ENCODE measurements at regions not wholly inside any gene's neighbourhood (a gene's known extent, or its start where the extent isn't known, plus 50 kb on each side); places are given as distances from the start of the nearest gene placed in this dataset.
"Not testable (repeated sequence)": the region's sequence is repeated elsewhere in the genome, so short reads cannot be mapped to it uniquely, and the experiment has no call there.

DNA sequence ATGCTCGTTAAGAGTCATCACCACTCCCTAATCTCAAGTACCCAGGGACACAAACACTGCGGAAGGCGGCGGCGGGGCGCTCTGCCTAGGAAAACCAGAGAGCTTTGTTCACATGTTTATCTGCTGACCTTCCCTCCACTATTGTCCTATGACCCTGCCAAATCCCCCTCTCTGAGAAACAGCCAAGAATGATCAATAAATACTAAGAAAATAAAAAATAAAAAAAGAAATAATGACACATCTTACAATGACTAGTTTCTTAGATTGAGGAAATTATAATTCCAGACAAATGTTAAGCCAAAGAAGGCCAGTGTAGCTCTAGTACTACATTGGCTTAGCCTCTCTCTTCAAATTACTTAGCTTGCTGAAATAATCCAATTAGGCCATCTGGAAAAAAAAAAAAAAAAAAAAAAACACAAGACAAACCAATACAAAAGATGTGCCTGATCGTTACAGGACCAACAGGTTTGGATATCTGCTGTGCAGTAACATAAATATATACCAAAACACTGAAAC lies 58.0 kb downstream of the ANXA2R start:
- H3K4me1 ChIP-seq, result no peaks in the 10 kb centered on the region
- no peak overlapping the region for H3K27ac ChIP-seq
- H3K36me3 ChIP-seq, result no peaks in the 10 kb centered on the region
- no peak for DNase-seq
- 15 to 43% (median 29%) methylated on average over 7 of the region's 7 CpGs for WGBS, 5 donors
- intact Hi-C loops (cut with DNase I; ENCODE audit: low total_unique reads), result no loop called here
- peaks cover 0 to 12% (median 7%) of the 10 kb centered on the region in 4 donors for H3K9me3 ChIP-seq
- H3K27me3 ChIP-seq, result peaks cover 0 to 49% (median 9%) of the 10 kb centered on the region in 3 donors
- no peak overlapping the region for H3K4me3 ChIP-seq
- TF ChIP-seq POLR2A (IDR thresholded peaks at IDR 0.05), result no peak
- no peak for TF ChIP-seq EP300 (IDR thresholded peaks at IDR 0.05)
- TF ChIP-seq, protein P1, sequence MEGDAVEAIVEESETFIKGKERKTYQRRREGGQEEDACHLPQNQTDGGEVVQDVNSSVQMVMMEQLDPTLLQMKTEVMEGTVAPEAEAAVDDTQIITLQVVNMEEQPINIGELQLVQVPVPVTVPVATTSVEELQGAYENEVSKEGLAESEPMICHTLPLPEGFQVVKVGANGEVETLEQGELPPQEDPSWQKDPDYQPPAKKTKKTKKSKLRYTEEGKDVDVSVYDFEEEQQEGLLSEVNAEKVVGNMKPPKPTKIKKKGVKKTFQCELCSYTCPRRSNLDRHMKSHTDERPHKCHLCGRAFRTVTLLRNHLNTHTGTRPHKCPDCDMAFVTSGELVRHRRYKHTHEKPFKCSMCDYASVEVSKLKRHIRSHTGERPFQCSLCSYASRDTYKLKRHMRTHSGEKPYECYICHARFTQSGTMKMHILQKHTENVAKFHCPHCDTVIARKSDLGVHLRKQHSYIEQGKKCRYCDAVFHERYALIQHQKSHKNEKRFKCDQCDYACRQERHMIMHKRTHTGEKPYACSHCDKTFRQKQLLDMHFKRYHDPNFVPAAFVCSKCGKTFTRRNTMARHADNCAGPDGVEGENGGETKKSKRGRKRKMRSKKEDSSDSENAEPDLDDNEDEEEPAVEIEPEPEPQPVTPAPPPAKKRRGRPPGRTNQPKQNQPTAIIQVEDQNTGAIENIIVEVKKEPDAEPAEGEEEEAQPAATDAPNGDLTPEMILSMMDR (IDR thresholded peaks at IDR 0.05), result no peak
- TF ChIP-seq POLR2AphosphoS5 (IDR thresholded peaks at IDR 0.05), result no peak

DNA sequence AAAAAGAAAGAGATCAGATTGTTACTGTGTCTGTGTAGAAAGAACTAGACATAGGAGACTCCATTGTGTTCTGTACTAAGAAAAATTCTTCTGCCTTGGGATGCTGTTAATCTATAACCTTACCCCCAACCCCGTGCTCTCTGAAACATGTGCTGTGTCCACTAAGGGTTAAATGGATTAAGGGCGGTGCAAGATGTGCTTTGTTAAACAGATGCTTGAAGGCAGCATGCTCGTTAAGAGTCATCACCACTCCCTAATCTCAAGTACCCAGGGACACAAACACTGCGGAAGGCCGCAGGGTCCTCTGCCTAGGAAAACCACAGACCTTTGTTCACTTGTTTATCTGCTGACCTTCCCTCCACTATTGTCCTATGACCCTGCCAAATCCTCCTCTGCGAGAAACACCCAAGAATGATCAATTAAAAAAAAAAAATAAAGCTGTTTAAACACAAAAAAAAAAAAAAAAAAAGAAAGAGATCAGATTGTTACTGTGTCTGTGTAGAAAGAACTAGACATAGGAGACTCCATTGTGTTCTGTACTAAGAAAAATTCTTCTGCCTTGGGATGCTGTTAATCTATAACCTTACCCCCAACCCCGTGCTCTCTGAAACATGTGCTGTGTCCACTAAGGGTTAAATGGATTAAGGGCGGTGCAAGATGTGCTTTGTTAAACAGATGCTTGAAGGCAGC lies 58.6 kb downstream of the ANXA2R start:
- Histone ChIP-seq H3K27me3 (peaks cover 0 to 43% (median 8%) of the 10 kb centered on the region in 3 donors), H3K9me3 (peaks cover 0 to 12% (median 7%) of the 10 kb centered on the region in 4 donors)
- H3K4me3 ChIP-seq; DNase-seq; H3K36me3 ChIP-seq; H3K4me1 ChIP-seq; intact Hi-C loops (cut with DNase I; ENCODE audit: low total_unique reads); H3K27ac ChIP-seq: not testable (repeated sequence)
- whole genome bisulfite sequencing, 5 donors, result no CpG with 5 or more reads among the region's 8 CpGs

DNA sequence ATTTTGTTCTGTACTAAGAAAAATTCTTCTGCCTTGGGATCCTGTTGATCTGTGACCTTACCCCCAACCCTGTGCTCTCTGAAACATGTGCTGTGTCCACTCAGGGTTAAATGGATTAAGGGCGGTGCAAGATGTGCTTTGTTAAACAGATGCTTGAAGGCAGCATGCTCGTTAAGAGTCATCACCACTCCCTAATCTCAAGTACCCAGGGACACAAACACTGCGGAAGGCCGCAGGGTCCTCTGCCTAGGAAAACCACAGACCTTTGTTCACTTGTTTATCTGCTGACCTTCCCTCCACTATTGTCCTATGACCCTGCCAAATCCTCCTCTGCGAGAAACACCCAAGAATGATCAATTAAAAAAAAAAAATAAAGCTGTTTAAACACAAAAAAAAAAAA lies 59.1 kb downstream of the ANXA2R start:
- DNase-seq; H3K4me3 ChIP-seq; intact Hi-C loops (cut with DNase I; ENCODE audit: low total_unique reads); H3K36me3 ChIP-seq; H3K4me1 ChIP-seq; H3K27ac ChIP-seq: not testable (repeated sequence)
- WGBS, 5 donors, result no CpG with 5 or more reads among the region's 5 CpGs
- Histone ChIP-seq H3K9me3 (peaks cover 0 to 12% (median 7%) of the 10 kb centered on the region in 4 donors), H3K27me3 (peaks cover 0 to 38% (median 4%) of the 10 kb centered on the region in 3 donors)

DNA sequence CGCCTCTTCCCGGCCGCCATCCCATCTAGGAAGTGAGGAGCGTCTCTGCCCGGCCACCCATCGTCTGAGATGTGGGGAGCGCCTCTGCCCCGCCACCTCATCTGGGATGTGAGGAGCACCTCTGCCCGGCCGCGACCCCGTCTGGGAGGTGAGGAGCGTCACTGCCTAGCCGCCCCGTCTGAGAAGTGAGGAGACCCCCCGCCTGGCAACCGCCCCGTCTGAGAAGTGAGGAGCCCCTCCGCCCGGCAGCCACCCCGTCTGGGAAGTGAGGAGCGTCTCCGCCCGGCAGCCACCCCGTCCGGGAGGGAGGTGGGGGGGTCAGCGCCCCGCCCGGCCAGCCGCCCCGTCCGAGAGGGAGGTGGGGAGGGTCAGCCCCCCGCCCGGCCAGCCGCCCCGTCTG lies 59.7 kb downstream of the ANXA2R start:
- DNase-seq; H3K4me3 ChIP-seq; intact Hi-C loops (cut with DNase I; ENCODE audit: low total_unique reads); H3K4me1 ChIP-seq; H3K36me3 ChIP-seq; H3K27ac ChIP-seq: not testable (repeated sequence)
- peaks cover 0 to 11% (median 5%) of the 10 kb centered on the region in 4 donors for H3K9me3 ChIP-seq
- WGBS, 5 donors, result 90 to 100% (median 97%) methylated on average over 10 to 21 of the region's 36 CpGs
- peaks cover 0 to 32% (median 4%) of the 10 kb centered on the region in 3 donors for H3K27me3 ChIP-seq

DNA sequence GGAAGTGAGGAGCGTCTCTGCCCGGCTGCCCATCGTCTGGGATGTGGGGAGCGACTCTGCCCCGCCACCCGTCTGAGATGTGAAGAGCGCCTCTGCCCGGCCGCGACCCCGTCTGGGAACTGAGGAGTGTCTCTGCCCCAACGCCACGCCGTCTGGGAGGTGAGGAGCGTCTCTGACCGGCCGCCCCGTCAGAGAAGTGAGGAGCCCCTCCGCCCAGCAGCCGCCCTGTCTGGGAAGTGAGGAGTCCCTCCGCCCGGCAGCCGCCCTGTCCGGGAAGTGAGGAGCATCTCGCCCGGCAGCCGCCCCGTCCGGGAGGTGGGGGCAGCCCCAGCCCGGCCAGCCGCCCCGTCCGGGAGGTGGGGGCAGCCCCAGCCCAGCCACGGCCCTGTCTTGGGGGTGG lies 60.9 kb downstream of the ANXA2R start:
- H3K36me3 ChIP-seq, result not testable (repeated sequence)

DNA sequence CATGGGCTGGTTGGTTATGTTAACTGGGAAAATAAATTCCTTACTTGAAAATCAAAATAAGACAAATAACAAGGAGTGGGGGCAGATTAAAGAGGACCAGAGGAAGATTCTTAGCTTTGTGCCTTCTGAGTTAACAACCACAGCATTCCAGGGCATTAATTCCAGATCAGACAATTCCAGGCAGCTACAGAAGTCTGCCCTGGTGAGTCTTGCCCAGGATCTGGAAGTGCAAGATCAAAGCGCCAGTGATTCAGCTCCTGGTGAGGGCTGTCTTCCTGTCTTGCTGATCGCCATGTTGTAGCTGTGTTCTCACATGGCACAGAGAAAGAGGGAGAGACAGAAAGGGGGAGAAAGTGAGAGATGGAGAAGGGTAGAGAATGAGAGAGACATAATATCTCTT lies 65.6 kb downstream of the ANXA2R start:
- Histone ChIP-seq H3K27ac (no peak overlapping the region), H3K9me3 (peaks cover 0 to 5% (median 2%) of the 10 kb centered on the region in 4 donors), H3K4me3 (no peak overlapping the region), H3K27me3 (peaks cover 0 to 32% (median 0%) of the 10 kb centered on the region in 3 donors), H3K4me1 (no peaks in the 10 kb centered on the region), H3K36me3 (no peaks in the 10 kb centered on the region)
- DNase-seq, result no peak
- intact Hi-C loops (cut with DNase I; ENCODE audit: low total_unique reads), result no loop called here
- 81 to 93% (median 89%) methylated on average over 2 of the region's 2 CpGs for WGBS, 5 donors
- TF ChIP-seq EP300 (IDR thresholded peaks at IDR 0.05) (no peak), POLR2A (IDR thresholded peaks at IDR 0.05) (no peak), POLR2AphosphoS5 (IDR thresholded peaks at IDR 0.05) (no peak)
- TF ChIP-seq, protein P1 (IDR thresholded peaks at IDR 0.05), result no peak

More for the DNA sequence above, 60.9 kb downstream of the ANXA2R start:
- H3K27ac ChIP-seq; H3K4me1 ChIP-seq; H3K4me3 ChIP-seq; intact Hi-C loops (cut with DNase I; ENCODE audit: low total_unique reads); DNase-seq; H3K9me3 ChIP-seq: not testable (repeated sequence)
- WGBS, 5 donors, result 94 to 97% (median 96%) methylated on average over 22 to 34 of the region's 34 CpGs
- H3K27me3 ChIP-seq, result peaks cover 0 to 31% (median 4%) of the 10 kb centered on the region in 3 donors
